Smooth muscle cell (in vitro differentiated cells): ENCODE measurements at regions not wholly inside any gene's neighbourhood (a gene's known extent, or its start where the extent isn't known, plus 50 kb on each side); places are given as distances from the start of the nearest gene placed in this dataset.

ENCODE experiments used
- DNase-seq: peaks from one replicate; lab custom pipeline; 2025; ENCODE audit not compliant: unreplicated experiment; lab: John Stamatoyannopoulos, UW
- H2AFZ ChIP-seq: fragments of 200-600 bp; sonication (generic); 2 replicates; pipeline ENCODE4 v1.6.0; 2016; ENCODE audit warnings: antibody characterized with exemption, low read depth, mild to moderate bottlenecking
- H3F3A ChIP-seq: fragments of 200-600 bp; sonication (generic); 2 replicates; pipeline ENCODE4 v1.6.0; 2017; ENCODE audit warnings: antibody characterized with exemption, low read depth
- H3K27ac ChIP-seq: fragments of 200-600 bp; sonication (generic); 2 replicates; pipeline ENCODE4 v1.5.1; 2016; ENCODE audit warnings: low read depth, mild to moderate bottlenecking
- H3K27me3 ChIP-seq: fragments of 200-600 bp; sonication (generic); 2 replicates; pipeline ENCODE4 v1.6.1; 2016; ENCODE audit warnings: low read depth, mild to moderate bottlenecking
- H3K36me3 ChIP-seq: fragments of 200-600 bp; sonication (generic); 2 replicates; pipeline ENCODE4 v1.5.1; 2016; ENCODE audit warnings: low read depth
- H3K4me1 ChIP-seq: fragments of 200-600 bp; sonication (generic); 2 replicates; pipeline ENCODE4 v1.5.1; 2016; ENCODE audit warnings: low read depth
- H3K4me2 ChIP-seq: fragments of 200-600 bp; sonication (generic); 2 replicates; pipeline ENCODE4 v1.6.0; 2016; ENCODE audit warnings: mild to moderate bottlenecking
- H3K4me3 ChIP-seq: fragments of 200-600 bp; sonication (generic); 2 replicates; pipeline ENCODE4 v1.5.1; 2016; ENCODE audit warnings: mild to moderate bottlenecking
- H3K79me2 ChIP-seq: fragments of 200-600 bp; sonication (generic); 2 replicates; pipeline ENCODE4 v1.6.0; 2016; ENCODE audit warnings: low read depth, mild to moderate bottlenecking
- H3K9ac ChIP-seq: fragments of 200-600 bp; sonication (generic); 2 replicates; pipeline ENCODE4 v1.6.0; 2016; ENCODE audit warnings: low read depth
- H3K9me3 ChIP-seq: fragments of 200-600 bp; sonication (generic); replicated peaks from 2 replicates; pipeline ENCODE4 v1.5.1; 2016; ENCODE audit warnings: low read depth
- H4K20me1 ChIP-seq: fragments of 200-600 bp; sonication (generic); 2 replicates; pipeline ENCODE4 v1.6.0; 2016; ENCODE audit warnings: low read depth
- WGBS: methylation state at CpG from one replicate; pipeline ENCODE4 v1.1.7; 2016; ENCODE audit warnings: low lambda C conversion rate; 5-methylcytosine and 5-hydroxymethylcytosine counted together
- TF ChIP-seq, protein P1 (sequence below): fragments of 200-600 bp; sonication (generic); IDR thresholded peaks from 2 replicates; pipeline ENCODE4 v1.5.1; 2017; ENCODE audit warnings: borderline replicate concordance, mild to moderate bottlenecking, antibody characterized with exemption; ENCODE audit not compliant: insufficient read depth, poor library complexity, severe bottlenecking

DNA sequence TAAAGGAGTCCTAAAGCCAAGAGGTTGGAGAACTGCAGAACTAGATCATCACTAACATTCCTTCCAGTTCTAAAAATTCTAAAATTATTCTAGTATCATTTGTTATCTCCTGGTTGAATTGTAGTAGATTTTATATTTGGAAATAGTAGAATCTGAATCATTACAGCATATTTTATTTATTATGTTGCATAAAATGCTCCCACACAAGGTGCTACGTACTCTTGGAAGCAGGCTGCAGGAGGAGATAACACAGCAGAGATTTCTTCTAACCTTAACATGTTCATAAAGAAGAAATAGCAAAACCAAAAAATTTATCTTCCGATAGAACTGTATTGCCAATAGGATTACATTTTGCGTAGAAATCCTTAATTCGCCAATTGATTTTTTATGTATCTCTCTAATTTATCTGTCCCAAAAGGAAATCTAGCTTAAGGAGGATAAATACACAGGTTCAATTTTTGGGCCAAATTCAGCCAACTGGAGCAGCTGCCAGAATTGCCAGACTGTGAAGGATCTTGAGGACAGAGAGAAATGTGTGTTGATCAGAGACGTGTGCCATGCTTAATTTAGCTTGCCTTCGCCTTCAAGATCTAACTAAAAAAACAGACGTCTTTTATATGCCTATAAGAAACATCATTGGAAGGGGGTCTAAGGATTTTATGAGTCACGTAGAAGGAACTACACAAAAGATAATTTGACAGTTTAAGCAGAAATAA is 134.4 kb upstream of the MITF start:
- Histone ChIP-seq H3K36me3 (no peaks in the 10 kb centered on the region), H3F3A (no peaks in the 10 kb centered on the region), H3K79me2 (no peaks in the 10 kb centered on the region), H4K20me1 (no peaks in the 10 kb centered on the region), H3K27ac (no peak overlapping the region), H3K4me1 (no peaks in the 10 kb centered on the region), H2AFZ (no peak overlapping the region), H3K9ac (no peak overlapping the region), H3K4me3 (no peak overlapping the region), H3K27me3 (peaks cover 18% of the 10 kb centered on the region), H3K4me2 (no peak overlapping the region), H3K9me3 (peaks cover 3% of the 10 kb centered on the region)
- no peak for DNase-seq
- TF ChIP-seq, protein P1, sequence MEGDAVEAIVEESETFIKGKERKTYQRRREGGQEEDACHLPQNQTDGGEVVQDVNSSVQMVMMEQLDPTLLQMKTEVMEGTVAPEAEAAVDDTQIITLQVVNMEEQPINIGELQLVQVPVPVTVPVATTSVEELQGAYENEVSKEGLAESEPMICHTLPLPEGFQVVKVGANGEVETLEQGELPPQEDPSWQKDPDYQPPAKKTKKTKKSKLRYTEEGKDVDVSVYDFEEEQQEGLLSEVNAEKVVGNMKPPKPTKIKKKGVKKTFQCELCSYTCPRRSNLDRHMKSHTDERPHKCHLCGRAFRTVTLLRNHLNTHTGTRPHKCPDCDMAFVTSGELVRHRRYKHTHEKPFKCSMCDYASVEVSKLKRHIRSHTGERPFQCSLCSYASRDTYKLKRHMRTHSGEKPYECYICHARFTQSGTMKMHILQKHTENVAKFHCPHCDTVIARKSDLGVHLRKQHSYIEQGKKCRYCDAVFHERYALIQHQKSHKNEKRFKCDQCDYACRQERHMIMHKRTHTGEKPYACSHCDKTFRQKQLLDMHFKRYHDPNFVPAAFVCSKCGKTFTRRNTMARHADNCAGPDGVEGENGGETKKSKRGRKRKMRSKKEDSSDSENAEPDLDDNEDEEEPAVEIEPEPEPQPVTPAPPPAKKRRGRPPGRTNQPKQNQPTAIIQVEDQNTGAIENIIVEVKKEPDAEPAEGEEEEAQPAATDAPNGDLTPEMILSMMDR: no peak
- WGBS: 89% methylated on average over 8 of the region's 8 CpGs

- Histone ChIP-seq H3K79me2 (no peaks in the 10 kb centered on the region), H2AFZ (no peak overlapping the region), H4K20me1 (no peaks in the 10 kb centered on the region), H3K4me3 (no peak overlapping the region), H3F3A (no peaks in the 10 kb centered on the region), H3K36me3 (no peaks in the 10 kb centered on the region), H3K4me2 (no peak overlapping the region), H3K27ac (no peak overlapping the region), H3K4me1 (no peaks in the 10 kb centered on the region), H3K9me3 (peaks cover 3% of the 10 kb centered on the region), H3K9ac (no peak overlapping the region), H3K27me3 (peaks cover 18% of the 10 kb centered on the region)
- 91% methylated on average over 4 of the region's 4 CpGs for WGBS
- DNase-seq: no peak
- TF ChIP-seq, protein P1: no peak
Measured at GRCh38 chr3:69602112-69602511, 137.2 kb upstream of the MITF start.

GRCh38 chr3:69594286-69594685 is 145.0 kb upstream of the MITF start:
- Histone ChIP-seq H3K4me1 (no peaks in the 10 kb centered on the region), H3K27ac (no peak overlapping the region)

More at GRCh38 chr3:69594286-69594685, 145.0 kb upstream of the MITF start:
- no peak overlapping the region for H3K4me2 ChIP-seq
- TF ChIP-seq, protein P1: no peak
- no peaks in the 10 kb centered on the region for H3K27me3 ChIP-seq
- no peaks in the 10 kb centered on the region for H3K36me3 ChIP-seq
- no peak for DNase-seq
- no peaks in the 10 kb centered on the region for H3F3A ChIP-seq
- no peaks in the 10 kb centered on the region for H3K79me2 ChIP-seq
- WGBS: 85% methylated on average over 2 of the region's 2 CpGs
- H2AFZ ChIP-seq: no peak overlapping the region
- no peaks in the 10 kb centered on the region for H3K9me3 ChIP-seq
- no peak overlapping the region for H3K4me3 ChIP-seq
- no peak overlapping the region for H3K9ac ChIP-seq
- H4K20me1 ChIP-seq: no peaks in the 10 kb centered on the region
